A673 (cell line): ENCODE measurements at regions not wholly inside any gene's neighbourhood (a gene's known extent, or its start where the extent isn't known, plus 50 kb on each side); places are given as distances from the start of the nearest gene placed in this dataset.

Experiments used
- BruUV-seq: library from RNA; stranded (reverse); fragments of 400-500 nt; replicated peaks from 2 replicates; lab custom pipeline; 2021; lab: Mats Ljungman, UMichigan
- CTCF ChIA-PET: fragments of 300-600 bp; sonication (Branson Sonifier 250); formaldehyde crosslinking; loops from one replicate; lab custom pipeline; 2022; ENCODE audit warnings: antibody characterized with exemption; lab: Charles Lee
- POLR2A ChIA-PET: fragments of 300-600 bp; sonication (Branson Sonifier 250); formaldehyde crosslinking; loops from one replicate; lab custom pipeline; 2022; ENCODE audit warnings: antibody characterized with exemption; ENCODE audit not compliant: low non-redundant PET; lab: Charles Lee
- DNase-seq: peaks from one replicate; pipeline ENCODE4 v3.0.0-alpha.2; 2015; ENCODE audit warnings: low spot score
- H3K27ac ChIP-seq: fragments of 200-600 bp; sonication (generic); 2 replicates; pipeline ENCODE4 v1.5.1; 2016; ENCODE audit warnings: mixed run types, low read depth, mild to moderate bottlenecking, mixed read lengths, antibody characterized with exemption, low read length; ENCODE audit not compliant: poor library complexity, severe bottlenecking
- H3K27me3 ChIP-seq: fragments of 200-600 bp; sonication (generic); replicated peaks from 2 replicates; pipeline ENCODE4 v1.6.1; 2017; ENCODE audit warnings: mixed run types, low read depth, mild to moderate bottlenecking, mixed read lengths, antibody characterized with exemption, low read length; ENCODE audit not compliant: insufficient read depth, poor library complexity
- H3K36me3 ChIP-seq: fragments of 200-600 bp; sonication (generic); 2 replicates; pipeline ENCODE4 v1.6.1; 2016; ENCODE audit warnings: mixed run types, mild to moderate bottlenecking, mixed read lengths, antibody characterized with exemption, low read length; ENCODE audit not compliant: insufficient read depth, poor library complexity, severe bottlenecking
- H3K4me1 ChIP-seq: fragments of 200-600 bp; sonication (generic); 2 replicates; pipeline ENCODE4 v1.6.1; 2017; ENCODE audit warnings: mixed run types, mild to moderate bottlenecking, mixed read lengths, antibody characterized with exemption, low read length; ENCODE audit not compliant: insufficient read depth, poor library complexity, severe bottlenecking
- H3K4me3 ChIP-seq: fragments of 200-600 bp; sonication (generic); 2 replicates; pipeline ENCODE4 v1.5.1; 2016; ENCODE audit warnings: low read depth, mixed run types, mild to moderate bottlenecking, mixed read lengths, low read length; ENCODE audit not compliant: poor library complexity, severe bottlenecking
- H3K9me3 ChIP-seq: fragments of 200-600 bp; sonication (generic); 2 replicates; pipeline ENCODE4 v1.6.1; 2016; ENCODE audit warnings: mixed run types, low read depth, mild to moderate bottlenecking, mixed read lengths, antibody characterized with exemption, low read length; ENCODE audit not compliant: poor library complexity, severe bottlenecking
- EZH2 ChIP-seq: fragments of 200-600 bp; sonication (generic); IDR thresholded peaks from 2 replicates; pipeline ENCODE4 v1.6.1; 2017; ENCODE audit warnings: borderline replicate concordance, low read depth, mild to moderate bottlenecking, mixed read lengths, antibody characterized with exemption, low read length; ENCODE audit not compliant: poor library complexity, severe bottlenecking
- intact Hi-C: fragments of 100-400 bp; cut with micrococcal nuclease; formaldehyde crosslinking; loops from one replicate; pipeline ENCODE4 v1.10.0; 2022; ENCODE audit not compliant: unreplicated experiment
- TF ChIP-seq, protein P1 (sequence below): fragments of 300-800, 200-600 bp; sonication (generic); conservative IDR thresholded peaks from 2 replicates; pipeline ENCODE4 v1.5.1; 2017; ENCODE audit warnings: low read depth, mild to moderate bottlenecking, antibody characterized with exemption, low read length, moderate library complexity, mixed read lengths

DNA sequence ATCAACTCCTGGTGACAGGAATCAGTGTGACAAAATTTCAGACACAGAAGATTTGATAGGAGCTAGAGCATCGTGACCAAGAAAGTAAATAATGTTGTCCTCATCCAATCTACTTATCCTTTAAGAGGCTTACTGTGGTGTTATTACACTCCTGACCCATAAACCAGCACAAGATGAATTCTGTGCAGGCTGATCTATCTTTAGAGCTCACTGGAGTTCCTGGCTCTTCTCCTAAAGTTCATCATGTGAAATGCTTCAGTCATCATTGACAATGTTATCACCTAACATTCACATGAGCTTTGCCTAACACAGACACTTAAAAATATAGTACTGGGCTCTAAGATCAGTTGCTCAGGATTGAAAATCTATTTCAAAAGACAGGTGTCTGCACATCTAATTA lies 271.0 kb upstream of the HSF2 start:
- Histone ChIP-seq H3K4me3 (no peak overlapping the region), H3K4me1 (no peaks in the 10 kb centered on the region), H3K27ac (no peak overlapping the region), H3K27me3 (no peaks in the 10 kb centered on the region), H3K36me3 (no peaks in the 10 kb centered on the region), H3K9me3 (no peaks in the 10 kb centered on the region)
- no TSS peak for BruUV-seq
- DNase-seq, result no peak
- intact Hi-C loops, result no loop called here
- TF ChIP-seq, protein P1, sequence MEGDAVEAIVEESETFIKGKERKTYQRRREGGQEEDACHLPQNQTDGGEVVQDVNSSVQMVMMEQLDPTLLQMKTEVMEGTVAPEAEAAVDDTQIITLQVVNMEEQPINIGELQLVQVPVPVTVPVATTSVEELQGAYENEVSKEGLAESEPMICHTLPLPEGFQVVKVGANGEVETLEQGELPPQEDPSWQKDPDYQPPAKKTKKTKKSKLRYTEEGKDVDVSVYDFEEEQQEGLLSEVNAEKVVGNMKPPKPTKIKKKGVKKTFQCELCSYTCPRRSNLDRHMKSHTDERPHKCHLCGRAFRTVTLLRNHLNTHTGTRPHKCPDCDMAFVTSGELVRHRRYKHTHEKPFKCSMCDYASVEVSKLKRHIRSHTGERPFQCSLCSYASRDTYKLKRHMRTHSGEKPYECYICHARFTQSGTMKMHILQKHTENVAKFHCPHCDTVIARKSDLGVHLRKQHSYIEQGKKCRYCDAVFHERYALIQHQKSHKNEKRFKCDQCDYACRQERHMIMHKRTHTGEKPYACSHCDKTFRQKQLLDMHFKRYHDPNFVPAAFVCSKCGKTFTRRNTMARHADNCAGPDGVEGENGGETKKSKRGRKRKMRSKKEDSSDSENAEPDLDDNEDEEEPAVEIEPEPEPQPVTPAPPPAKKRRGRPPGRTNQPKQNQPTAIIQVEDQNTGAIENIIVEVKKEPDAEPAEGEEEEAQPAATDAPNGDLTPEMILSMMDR, result no peak
- TF ChIP-seq EZH2, result no peak
- CTCF ChIA-PET, result no interaction called here
- POLR2A ChIA-PET, result no interaction called here

DNA sequence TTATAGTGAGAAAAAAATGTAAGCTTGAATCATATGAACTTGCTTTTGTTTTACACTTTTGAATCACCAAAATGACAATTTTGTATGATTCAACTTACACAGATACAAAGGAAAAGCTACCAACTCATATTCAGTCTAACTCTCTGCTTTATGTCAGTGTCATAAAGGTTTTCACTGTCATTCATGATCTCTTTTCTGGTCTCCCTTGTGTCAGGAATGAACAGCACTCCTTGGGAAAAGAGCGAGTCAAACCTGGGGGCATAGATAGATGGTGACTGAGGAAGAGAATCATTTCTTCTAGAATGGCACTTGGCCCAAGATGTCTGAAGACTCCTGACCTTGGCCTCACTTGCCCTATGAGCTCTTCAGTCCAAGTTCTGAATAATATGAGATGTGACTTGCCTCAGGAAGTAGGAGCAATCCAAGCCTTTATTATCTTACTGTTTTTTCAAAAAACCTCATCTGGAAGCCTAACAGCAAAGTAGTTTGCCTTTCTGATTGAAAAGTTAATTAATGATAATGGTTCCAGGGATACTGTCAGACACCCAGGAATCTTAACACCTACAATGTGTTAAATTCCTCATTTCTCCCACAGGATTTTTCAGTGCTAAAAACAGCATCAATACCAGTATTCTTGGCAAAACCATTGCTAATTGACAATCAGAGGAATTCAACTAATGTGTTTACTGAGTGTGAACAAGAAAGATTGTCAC lies 270.0 kb upstream of the HSF2 start:
- no peak for DNase-seq
- TF ChIP-seq, protein P1, result no peak
- TF ChIP-seq EZH2, result no peak
- Histone ChIP-seq H3K27ac (no peak overlapping the region), H3K36me3 (no peaks in the 10 kb centered on the region), H3K27me3 (no peaks in the 10 kb centered on the region), H3K4me1 (no peaks in the 10 kb centered on the region), H3K4me3 (no peak overlapping the region), H3K9me3 (no peaks in the 10 kb centered on the region)
- intact Hi-C loops, result no loop called here
- no TSS peak for BruUV-seq
- POLR2A ChIA-PET, result no interaction called here
- CTCF ChIA-PET, result no interaction called here

DNA sequence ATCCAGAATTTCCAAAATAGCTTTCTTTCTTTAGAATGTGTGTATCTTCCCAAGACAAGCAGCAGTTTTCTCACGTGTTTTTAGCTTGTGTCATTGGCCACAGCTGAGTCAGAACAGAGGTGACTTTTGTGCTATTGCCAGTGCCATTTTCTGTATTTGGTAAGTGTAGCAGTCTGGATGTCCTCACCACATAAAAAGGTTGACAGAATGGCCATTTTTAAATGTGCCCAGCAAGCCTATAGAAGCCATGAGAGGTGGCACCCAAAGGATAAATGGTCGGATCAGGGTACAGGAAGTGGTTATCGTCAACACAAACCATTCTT lies 269.5 kb upstream of the HSF2 start:
- TF ChIP-seq, protein P1, result no peak
- TF ChIP-seq EZH2, result no peak
- DNase-seq, result no peak
- intact Hi-C loops, result no loop called here
- Histone ChIP-seq H3K27ac (no peak overlapping the region), H3K36me3 (no peaks in the 10 kb centered on the region), H3K4me3 (no peak overlapping the region), H3K4me1 (no peaks in the 10 kb centered on the region), H3K27me3 (no peaks in the 10 kb centered on the region), H3K9me3 (no peaks in the 10 kb centered on the region)
- ChIA-PET CTCF (no interaction called here), POLR2A (no interaction called here)
- no TSS peak for BruUV-seq
